Liver (tissue), 7 donors: ENCODE measurements at regions not wholly inside any gene's neighbourhood (a gene's known extent, or its start where the extent isn't known, plus 50 kb on each side); places are given as distances from the start of the nearest gene placed in this dataset.
A peak's percentile ranks its signal among the peaks of the same experiment; 100 is the strongest.

ENCODE experiments used
- DNase-seq: peaks from one replicate; pipeline ENCODE4 v3.0.0-alpha.2; 2017; ENCODE audit warnings: low spot score
- H3K27ac ChIP-seq, 2 donors: one replicate each; pipeline ENCODE4 v1.7.0; 2013; ENCODE audit warnings: inconsistent platforms in 2 of 2, low read length in 2 of 2, control low read depth in 1 of 2, low read depth in 1 of 2, mild to moderate bottlenecking in 1 of 2
- H3K27me3 ChIP-seq, 4 donors: one replicate each; pipeline versions ENCODE4 v1.6.1 to v1.7.0; 2013; ENCODE audit warnings: low read length in 3 of 4, inconsistent platforms in 1 of 4, mild to moderate bottlenecking in 1 of 4, moderate library complexity in 1 of 4; ENCODE audit not compliant: control insufficient read depth in 4 of 4, insufficient read depth in 4 of 4
- H3K36me3 ChIP-seq, 4 donors: one replicate each; pipeline versions ENCODE4 v1.6.1 to v1.7.0; 2013; ENCODE audit warnings: low read length in 3 of 4, mild to moderate bottlenecking in 3 of 4, low read depth in 1 of 4, moderate library complexity in 1 of 4; ENCODE audit not compliant: control insufficient read depth in 4 of 4, insufficient read depth in 3 of 4
- H3K4me1 ChIP-seq, 4 donors: one replicate each; pipeline versions ENCODE4 v1.6.1 to v1.7.0; 2013; ENCODE audit warnings: low read length in 3 of 4, mild to moderate bottlenecking in 3 of 4, moderate library complexity in 1 of 4; ENCODE audit not compliant: control insufficient read depth in 4 of 4, insufficient read depth in 4 of 4
- H3K4me3 ChIP-seq, 3 donors: one replicate each; pipeline versions ENCODE4 v1.6.1 to v1.7.0; 2013; ENCODE audit warnings: low read length in 3 of 3, control low read depth in 1 of 3, low read depth in 1 of 3, mild to moderate bottlenecking in 1 of 3
- H3K9ac ChIP-seq, 2 donors: one replicate each; pipeline ENCODE4 v1.7.0; 2013; ENCODE audit warnings: low read length in 2 of 2, mild to moderate bottlenecking in 2 of 2, moderate library complexity in 2 of 2, control low read depth in 1 of 2, low read depth in 1 of 2
- H3K9me3 ChIP-seq, 4 donors: one replicate each; pipeline versions ENCODE4 v1.6.1 to v1.7.0; 2013; ENCODE audit warnings: low read length in 3 of 4; ENCODE audit not compliant: control insufficient read depth in 4 of 4
- EGR1 ChIP-seq, 2 donors: IDR thresholded peaks; 2 replicates each; pipeline ENCODE4 v1.6.1; 2016 to 2018; ENCODE audit warnings: antibody characterized with exemption in 2 of 2, low read depth in 2 of 2
- FOXA1 ChIP-seq: IDR thresholded peaks from 2 replicates; pipeline ENCODE4 v1.6.1; 2016; ENCODE audit warnings: antibody characterized with exemption
- FOXA2 ChIP-seq: IDR thresholded peaks from 2 replicates; pipeline ENCODE4 v1.6.1; 2016; ENCODE audit warnings: antibody characterized with exemption
- GABPA ChIP-seq, 2 donors: IDR thresholded peaks in 1 of 2; conservative IDR thresholded peaks in 1 of 2; 2 replicates each; pipeline ENCODE4 v1.6.1; 2016; ENCODE audit warnings: antibody characterized with exemption in 2 of 2, mild to moderate bottlenecking in 1 of 2, moderate library complexity in 1 of 2
- HNF4A ChIP-seq, 2 donors: conservative IDR thresholded peaks; 2 replicates each; pipeline ENCODE4 v1.6.1; 2016; ENCODE audit warnings: antibody characterized with exemption in 2 of 2, mild to moderate bottlenecking in 2 of 2
- HNF4G ChIP-seq: IDR thresholded peaks from 2 replicates; pipeline ENCODE4 v1.6.1; 2016; ENCODE audit warnings: antibody characterized with exemption
- NR2F2 ChIP-seq: IDR thresholded peaks from 2 replicates; pipeline ENCODE4 v1.6.1; 2016; ENCODE audit warnings: antibody characterized with exemption
- RAD21 ChIP-seq, 2 donors: IDR thresholded peaks; 2 replicates each; pipeline ENCODE4 v1.6.1; 2016; ENCODE audit warnings: antibody characterized with exemption in 2 of 2, mild to moderate bottlenecking in 2 of 2
- RXRA ChIP-seq, 2 donors: IDR thresholded peaks; 2 replicates each; pipeline ENCODE4 v1.6.1; 2017 to 2018; ENCODE audit warnings: antibody characterized with exemption in 2 of 2, mild to moderate bottlenecking in 1 of 2
- SP1 ChIP-seq: IDR thresholded peaks from 2 replicates; pipeline ENCODE4 v1.6.1; 2018; ENCODE audit warnings: antibody characterized with exemption, mild to moderate bottlenecking
- YY1 ChIP-seq: IDR thresholded peaks from 2 replicates; pipeline ENCODE4 v1.6.1; 2016; ENCODE audit warnings: antibody characterized with exemption, mild to moderate bottlenecking
- WGBS: extraction: QIAGEN DNeasy Blood & Tissue Kit; methylation state at CpG from one replicate; pipeline ENCODE4 v1.1.7; 2013; 5-methylcytosine and 5-hydroxymethylcytosine counted together
- TF ChIP-seq, protein P1 (sequence below): IDR thresholded peaks from 2 replicates; pipeline ENCODE4 v1.6.1; 2016; ENCODE audit warnings: antibody characterized with exemption
- TF ChIP-seq, protein P2 (sequence below): IDR thresholded peaks from 2 replicates; pipeline ENCODE4 v1.6.1; 2016; ENCODE audit warnings: antibody characterized with exemption
- TF ChIP-seq, protein P3 (sequence below): IDR thresholded peaks from 2 replicates; pipeline ENCODE4 v1.6.1; 2016; ENCODE audit warnings: antibody characterized with exemption, mild to moderate bottlenecking
- donor health status: healthy.
- donor health status: healthy.
- donor health status: healthy.
- donor health status: healthy.

DNA sequence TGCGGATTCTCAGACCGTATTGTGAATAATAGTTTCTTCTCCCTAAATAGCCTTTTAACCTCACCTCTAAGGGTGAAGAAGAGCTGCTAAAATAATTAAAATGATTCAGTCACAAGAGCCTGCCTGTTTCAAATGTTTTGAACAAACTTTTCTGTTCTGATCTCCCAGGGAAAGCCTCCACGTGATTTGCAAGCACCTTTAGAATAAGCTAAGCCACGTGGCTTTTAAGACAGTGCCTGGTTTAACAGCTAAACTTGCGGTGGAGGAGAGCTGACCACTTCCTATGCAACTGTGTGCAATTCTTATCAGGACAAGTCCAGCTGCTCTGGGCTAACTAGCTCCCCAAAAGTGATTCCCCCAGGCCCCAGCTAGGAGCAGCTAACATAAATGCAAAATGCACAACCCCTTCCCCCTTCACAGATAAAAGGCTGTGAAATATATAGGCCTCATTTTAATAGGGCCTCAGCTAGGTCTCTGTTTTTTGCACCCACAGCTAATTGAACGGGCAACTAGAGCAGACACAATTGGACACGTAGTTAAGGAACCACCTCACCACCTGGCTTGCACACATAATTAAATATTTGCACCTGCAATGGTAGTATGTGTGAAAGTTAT, 401.2 kb upstream of the NR2F2 start:
- Histone ChIP-seq H3K4me1 (peaks cover 0 to 1% (median 0%) of the 10 kb centered on the region in 4 donors), H3K36me3 (no peaks in the 10 kb centered on the region), H3K9me3 (no peaks in the 10 kb centered on the region), H3K27me3 (no peaks in the 10 kb centered on the region), H3K9ac (no peak overlapping the region), H3K4me3 (no peak overlapping the region), H3K27ac (no peak overlapping the region)
- 72% methylated on average over 7 of the region's 7 CpGs for WGBS
- TF ChIP-seq YY1 (no peak), NR2F2 (no peak), FOXA1 (no peak), GABPA (IDR thresholded peaks at IDR 0.05 in 1 of 2, conservative IDR thresholded peaks at IDR 0.05 in 1 of 2) (no peak), HNF4G (no peak), EGR1 (IDR thresholded peaks at IDR 0.05; ENCODE audit: low read depth in 2 of 2) (no peak), FOXA2 (no peak), SP1 (no peak)
- TF ChIP-seq, protein P1, sequence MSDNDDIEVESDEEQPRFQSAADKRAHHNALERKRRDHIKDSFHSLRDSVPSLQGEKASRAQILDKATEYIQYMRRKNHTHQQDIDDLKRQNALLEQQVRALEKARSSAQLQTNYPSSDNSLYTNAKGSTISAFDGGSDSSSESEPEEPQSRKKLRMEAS, result no peak
- TF ChIP-seq, protein P2, sequence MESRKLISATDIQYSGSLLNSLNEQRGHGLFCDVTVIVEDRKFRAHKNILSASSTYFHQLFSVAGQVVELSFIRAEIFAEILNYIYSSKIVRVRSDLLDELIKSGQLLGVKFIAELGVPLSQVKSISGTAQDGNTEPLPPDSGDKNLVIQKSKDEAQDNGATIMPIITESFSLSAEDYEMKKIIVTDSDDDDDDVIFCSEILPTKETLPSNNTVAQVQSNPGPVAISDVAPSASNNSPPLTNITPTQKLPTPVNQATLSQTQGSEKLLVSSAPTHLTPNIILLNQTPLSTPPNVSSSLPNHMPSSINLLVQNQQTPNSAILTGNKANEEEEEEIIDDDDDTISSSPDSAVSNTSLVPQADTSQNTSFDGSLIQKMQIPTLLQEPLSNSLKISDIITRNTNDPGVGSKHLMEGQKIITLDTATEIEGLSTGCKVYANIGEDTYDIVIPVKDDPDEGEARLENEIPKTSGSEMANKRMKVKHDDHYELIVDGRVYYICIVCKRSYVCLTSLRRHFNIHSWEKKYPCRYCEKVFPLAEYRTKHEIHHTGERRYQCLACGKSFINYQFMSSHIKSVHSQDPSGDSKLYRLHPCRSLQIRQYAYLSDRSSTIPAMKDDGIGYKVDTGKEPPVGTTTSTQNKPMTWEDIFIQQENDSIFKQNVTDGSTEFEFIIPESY, result no peak
- TF ChIP-seq, protein P3, sequence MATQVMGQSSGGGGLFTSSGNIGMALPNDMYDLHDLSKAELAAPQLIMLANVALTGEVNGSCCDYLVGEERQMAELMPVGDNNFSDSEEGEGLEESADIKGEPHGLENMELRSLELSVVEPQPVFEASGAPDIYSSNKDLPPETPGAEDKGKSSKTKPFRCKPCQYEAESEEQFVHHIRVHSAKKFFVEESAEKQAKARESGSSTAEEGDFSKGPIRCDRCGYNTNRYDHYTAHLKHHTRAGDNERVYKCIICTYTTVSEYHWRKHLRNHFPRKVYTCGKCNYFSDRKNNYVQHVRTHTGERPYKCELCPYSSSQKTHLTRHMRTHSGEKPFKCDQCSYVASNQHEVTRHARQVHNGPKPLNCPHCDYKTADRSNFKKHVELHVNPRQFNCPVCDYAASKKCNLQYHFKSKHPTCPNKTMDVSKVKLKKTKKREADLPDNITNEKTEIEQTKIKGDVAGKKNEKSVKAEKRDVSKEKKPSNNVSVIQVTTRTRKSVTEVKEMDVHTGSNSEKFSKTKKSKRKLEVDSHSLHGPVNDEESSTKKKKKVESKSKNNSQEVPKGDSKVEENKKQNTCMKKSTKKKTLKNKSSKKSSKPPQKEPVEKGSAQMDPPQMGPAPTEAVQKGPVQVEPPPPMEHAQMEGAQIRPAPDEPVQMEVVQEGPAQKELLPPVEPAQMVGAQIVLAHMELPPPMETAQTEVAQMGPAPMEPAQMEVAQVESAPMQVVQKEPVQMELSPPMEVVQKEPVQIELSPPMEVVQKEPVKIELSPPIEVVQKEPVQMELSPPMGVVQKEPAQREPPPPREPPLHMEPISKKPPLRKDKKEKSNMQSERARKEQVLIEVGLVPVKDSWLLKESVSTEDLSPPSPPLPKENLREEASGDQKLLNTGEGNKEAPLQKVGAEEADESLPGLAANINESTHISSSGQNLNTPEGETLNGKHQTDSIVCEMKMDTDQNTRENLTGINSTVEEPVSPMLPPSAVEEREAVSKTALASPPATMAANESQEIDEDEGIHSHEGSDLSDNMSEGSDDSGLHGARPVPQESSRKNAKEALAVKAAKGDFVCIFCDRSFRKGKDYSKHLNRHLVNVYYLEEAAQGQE, result no peak
- no peak for DNase-seq

DNA sequence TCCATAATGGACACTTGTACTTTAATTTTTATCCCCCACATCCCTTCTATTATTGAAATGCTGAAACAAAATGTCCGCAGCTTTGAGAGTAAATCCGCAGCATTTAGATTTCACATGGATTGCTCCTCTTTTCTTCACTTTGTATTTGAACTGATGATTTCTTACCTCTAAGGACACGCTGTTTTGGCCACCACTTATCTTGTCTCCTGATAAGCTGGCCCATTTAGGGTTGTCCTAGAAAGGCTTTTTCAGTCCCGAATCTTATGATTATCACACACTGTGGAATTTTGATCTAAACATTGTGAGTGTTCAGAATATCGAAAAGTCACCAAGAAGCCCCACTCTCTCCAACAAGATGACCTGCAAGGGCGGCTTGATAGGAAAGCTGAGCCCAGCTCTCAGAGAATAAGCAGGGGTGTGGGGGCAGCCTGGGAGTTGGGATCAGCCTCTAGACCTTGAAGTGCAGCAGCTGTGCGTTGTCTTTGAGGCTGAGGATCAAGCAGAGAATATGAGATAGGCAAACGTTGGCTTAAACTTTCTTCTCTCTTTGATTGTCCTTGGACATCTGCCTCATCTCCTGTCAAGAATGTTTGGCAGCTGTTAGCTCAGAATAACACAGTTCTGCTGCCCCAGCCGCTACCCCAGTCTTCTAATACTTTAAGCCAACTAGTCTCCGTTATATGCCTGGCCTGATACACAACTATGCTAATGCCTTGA, 399.7 kb upstream of the NR2F2 start:
- no peaks in the 10 kb centered on the region for H3K27me3 ChIP-seq
- no peak overlapping the region for H3K27ac ChIP-seq
- WGBS, result 75% methylated on average over 10 of the region's 10 CpGs
- TF ChIP-seq RAD21 (IDR thresholded peaks at IDR 0.05), result no peak
- no peak for TF ChIP-seq HNF4A (conservative IDR thresholded peaks at IDR 0.05)
- peak; percentile 17 for TF ChIP-seq NR2F2
- no peak for TF ChIP-seq RXRA (IDR thresholded peaks at IDR 0.05)
- TF ChIP-seq, protein P2, result no peak
- H3K9ac ChIP-seq, result no peak overlapping the region
- H3K4me1 ChIP-seq, result peaks cover 0 to 1% (median 0%) of the 10 kb centered on the region in 4 donors
- no peak for DNase-seq
- no peaks in the 10 kb centered on the region for H3K36me3 ChIP-seq
- H3K4me3 ChIP-seq, result no peak overlapping the region
- no peaks in the 10 kb centered on the region for H3K9me3 ChIP-seq
